Activated CD8-positive, alpha-beta memory T cell treated with anti-CD3 and anti-CD28 coated beads for 36 hours (primary cell): ENCODE measurements at regions not wholly inside any gene's neighbourhood (a gene's known extent, or its start where the extent isn't known, plus 50 kb on each side); places are given as distances from the start of the nearest gene placed in this dataset.

Experiments
- CTCF ChIA-PET: fragments of 350-600 bp; sonication (Branson Sonifier 250); formaldehyde crosslinking; loops from one replicate; lab custom pipeline; 2021; ENCODE audit warnings: antibody characterized with exemption; lab: Charles Lee
- POLR2A ChIA-PET: fragments of 350-600 bp; sonication (Branson Sonifier 250); formaldehyde crosslinking; loops from one replicate; lab custom pipeline; 2021; ENCODE audit warnings: antibody characterized with exemption; lab: Charles Lee

DNA sequence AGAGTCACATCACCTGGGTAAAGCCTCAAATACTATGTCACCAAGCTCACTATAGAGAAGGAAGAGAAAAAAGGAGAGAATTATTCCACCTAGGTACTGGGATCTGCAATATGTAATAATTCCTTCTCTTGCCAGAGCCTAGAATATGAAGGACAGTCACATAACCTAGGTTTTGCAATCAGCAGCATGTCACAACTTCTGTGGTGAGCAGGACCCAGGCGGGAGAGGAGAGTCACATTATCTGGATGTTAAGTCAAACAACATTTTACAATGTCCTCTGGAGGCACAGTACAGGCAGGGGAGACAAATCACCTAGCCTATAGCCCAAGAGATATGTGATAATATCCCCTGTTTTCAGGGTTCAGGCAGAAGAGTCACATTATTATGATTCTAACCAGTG lies 951.2 kb upstream of the TSPY4 start:
- CTCF ChIA-PET, result no interaction called here
- POLR2A ChIA-PET, result no interaction called here

DNA sequence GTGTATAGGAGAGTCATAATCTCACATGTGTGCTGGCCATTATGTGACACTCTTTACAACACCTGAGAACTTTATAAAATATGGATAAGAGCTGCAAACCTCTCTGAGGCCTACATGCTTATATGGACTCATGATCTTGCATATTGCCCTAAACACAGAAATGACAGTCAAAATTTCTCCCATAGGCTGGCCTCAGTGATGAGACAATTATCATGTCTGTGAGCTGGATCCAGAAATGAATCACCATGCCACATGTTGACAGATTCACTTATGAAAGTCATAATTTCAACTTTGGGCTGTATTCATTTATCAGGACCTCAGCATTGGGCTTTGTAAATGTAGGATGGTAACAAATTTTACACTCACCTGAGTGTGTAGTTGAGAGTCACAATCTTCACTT lies 948.8 kb upstream of the TSPY4 start:
- CTCF ChIA-PET, result no interaction called here
- POLR2A ChIA-PET, result no interaction called here

GRCh38 chrY:8390310-8390709 lies 947.0 kb upstream of the TSPY4 start:
- ChIA-PET CTCF (no interaction called here), POLR2A (interaction anchor here (0.6 kb wide), 1 partner anchor 467 kb away, joined by 3 read pairs; no protein-coding TSS in a partner anchor)

DNA sequence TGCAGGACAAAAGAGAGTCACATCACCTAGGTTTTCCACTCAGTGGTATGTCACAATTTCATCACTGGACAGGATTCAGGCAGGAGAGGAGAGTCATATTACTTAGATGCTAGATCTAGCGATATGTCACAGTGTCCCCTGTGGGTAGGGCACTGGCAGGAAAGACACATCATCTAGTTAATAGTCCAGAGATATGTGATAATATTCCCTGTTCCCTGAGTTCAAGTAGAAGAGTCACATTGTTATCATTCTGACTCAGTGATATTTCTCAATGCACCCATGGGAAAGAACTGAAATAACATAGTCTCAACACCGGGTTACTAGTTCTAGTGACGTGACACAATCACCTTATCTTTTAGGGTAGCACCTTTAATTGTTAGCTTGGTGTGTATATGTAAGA lies 944.0 kb upstream of the TSPY4 start:
- ChIA-PET CTCF (no interaction called here), POLR2A (no interaction called here)

- ChIA-PET CTCF (no interaction called here), POLR2A (no interaction called here)
Observed at GRCh38 chrY:8422906-8423305, 914.4 kb upstream of the TSPY4 start.

DNA sequence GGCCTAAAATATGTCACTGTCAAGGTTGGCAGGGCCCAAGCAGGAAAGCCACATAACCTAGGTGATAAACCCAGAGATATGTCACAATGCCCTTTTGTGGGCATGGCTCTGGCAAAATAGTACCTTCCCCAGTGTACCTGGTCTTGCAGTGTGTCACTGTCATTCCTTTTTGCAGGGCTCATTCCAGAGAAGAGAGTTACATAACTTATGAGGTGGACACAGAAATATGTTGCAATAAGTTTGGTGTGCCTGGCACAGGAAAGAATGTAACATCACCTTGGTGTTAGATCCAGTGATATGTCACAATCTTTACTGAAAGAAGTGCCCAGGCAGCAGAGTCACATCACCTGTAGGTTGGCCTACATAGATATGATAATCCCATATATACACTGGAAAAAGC lies 910.8 kb upstream of the TSPY4 start:
- ChIA-PET CTCF (no interaction called here), POLR2A (no interaction called here)

DNA sequence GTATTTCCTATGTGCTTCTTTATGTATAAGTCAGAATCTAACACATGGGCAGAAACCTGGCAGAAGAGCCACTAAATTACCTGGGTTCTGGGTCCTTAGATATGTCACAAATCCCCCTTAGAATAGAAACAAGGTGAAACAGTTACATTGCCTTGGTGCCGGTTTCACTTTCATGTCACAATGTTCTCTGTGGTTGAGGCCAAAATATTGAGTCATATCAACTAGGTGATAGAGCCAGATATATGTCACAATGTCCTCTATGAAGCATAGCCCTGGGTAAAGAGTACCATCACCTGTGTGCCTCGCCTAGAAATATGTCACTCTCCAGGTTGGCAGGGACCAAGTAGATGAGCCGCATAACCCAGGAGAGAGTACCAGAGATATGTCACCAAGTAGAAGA lies 899.8 kb upstream of the TSPY4 start:
- CTCF ChIA-PET, result no interaction called here
- POLR2A ChIA-PET, result no interaction called here

DNA sequence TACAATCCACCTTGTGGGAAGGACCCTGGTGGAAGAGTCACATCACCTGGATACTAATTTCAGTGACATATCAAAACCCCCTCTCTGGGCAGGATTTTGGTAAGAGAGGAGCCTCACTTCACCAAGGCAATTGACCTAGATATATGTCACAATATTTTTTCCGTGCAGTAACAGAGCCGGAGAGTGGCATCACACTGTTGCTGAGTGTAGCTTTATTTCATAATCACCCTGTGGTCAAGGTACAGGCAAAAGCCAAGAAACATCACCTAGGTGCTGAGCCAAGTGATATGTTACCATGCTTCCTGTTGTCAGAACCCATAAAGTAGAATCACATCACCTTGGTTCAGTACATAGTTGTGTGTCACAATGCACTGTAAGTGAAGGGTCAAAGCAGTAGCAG lies 895.2 kb upstream of the TSPY4 start:
- ChIA-PET POLR2A (no interaction called here), CTCF (no interaction called here)

- ChIA-PET POLR2A (no interaction called here), CTCF (no interaction called here)
Observed at GRCh38 chrY:8452963-8453362, 884.3 kb upstream of the TSPY4 start.

GRCh38 chrY:8466813-8467212 lies 870.5 kb upstream of the TSPY4 start:
- ChIA-PET CTCF (no interaction called here), POLR2A (no interaction called here)

GRCh38 chrY:8470249-8470648 lies 867.0 kb upstream of the TSPY4 start:
- POLR2A ChIA-PET, result no interaction called here
- CTCF ChIA-PET, result no interaction called here

- POLR2A ChIA-PET, result no interaction called here
- CTCF ChIA-PET, result no interaction called here
Observed at GRCh38 chrY:8479141-8479540, 858.1 kb upstream of the TSPY4 start.

- CTCF ChIA-PET, result no interaction called here
- POLR2A ChIA-PET, result no interaction called here
Observed at GRCh38 chrY:8488955-8489354, 848.3 kb upstream of the TSPY4 start.

- CTCF ChIA-PET, result no interaction called here
- POLR2A ChIA-PET, result no interaction called here
Observed at GRCh38 chrY:8489880-8490630, 847.2 kb upstream of the TSPY4 start.

DNA sequence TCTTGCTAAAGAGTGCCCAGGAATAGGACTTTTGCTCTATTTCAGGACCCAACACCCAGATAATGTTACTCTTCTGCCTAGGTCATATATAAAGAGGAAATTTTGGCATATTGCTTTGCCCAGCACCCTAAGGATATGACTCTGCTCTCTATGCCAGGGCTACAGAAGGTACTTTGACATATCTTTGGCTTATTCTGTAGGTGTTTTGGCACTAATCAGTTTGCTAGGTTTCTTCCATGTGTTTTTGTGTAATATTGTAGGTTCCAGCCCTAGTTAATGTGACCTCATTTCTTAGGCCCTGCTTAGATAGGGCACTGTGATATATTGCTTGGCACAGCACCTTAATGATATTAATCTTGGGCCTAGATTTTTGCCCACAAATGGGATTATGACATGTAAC lies 842.9 kb upstream of the TSPY4 start:
- CTCF ChIA-PET, result no interaction called here
- POLR2A ChIA-PET, result no interaction called here

DNA sequence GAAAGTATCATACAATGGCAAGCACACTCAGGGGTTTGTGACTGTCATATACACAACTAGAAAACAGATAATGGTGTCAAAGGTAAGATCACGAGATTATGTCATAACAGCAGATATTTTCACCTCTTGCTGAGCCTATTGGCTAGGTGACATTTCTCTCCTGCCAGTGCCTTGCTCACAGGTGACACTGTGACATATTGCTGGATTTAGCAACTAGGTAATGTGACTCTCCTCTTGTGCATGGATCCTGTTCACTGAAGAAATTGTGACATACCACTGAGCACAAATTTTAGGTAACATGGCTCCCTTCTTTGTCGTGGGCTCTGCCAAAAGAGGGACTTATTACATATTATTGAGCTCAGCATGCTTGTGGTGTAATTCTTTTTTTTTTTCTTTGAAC lies 842.0 kb upstream of the TSPY4 start:
- POLR2A ChIA-PET, result no interaction called here
- CTCF ChIA-PET, result no interaction called here

- ChIA-PET CTCF (no interaction called here), POLR2A (no interaction called here)
Observed at GRCh38 chrY:8500888-8501287, 836.4 kb upstream of the TSPY4 start.

DNA sequence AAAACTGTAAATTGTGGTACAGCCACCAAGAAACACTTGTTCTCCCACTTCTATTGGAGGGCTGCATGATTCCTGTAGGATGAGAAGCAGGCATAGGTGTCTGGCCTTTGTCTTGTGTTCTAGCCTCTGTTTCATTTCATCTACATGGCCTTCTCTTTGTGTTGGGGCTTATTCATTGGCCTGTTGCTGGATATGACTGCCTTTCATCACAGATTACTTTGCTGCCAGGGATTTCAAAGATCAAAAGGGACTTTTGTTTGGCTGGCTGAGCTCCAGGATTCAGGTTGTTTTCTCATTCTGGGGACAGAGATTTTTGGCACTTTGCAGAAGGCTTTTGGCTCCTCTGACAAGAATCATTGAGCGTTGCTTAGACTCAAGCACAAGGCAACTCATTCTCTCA lies 803.8 kb upstream of the TSPY4 start:
- ChIA-PET POLR2A (no interaction called here), CTCF (no interaction called here)

GRCh38 chrY:8535704-8536103 lies 801.6 kb upstream of the TSPY4 start:
- CTCF ChIA-PET, result no interaction called here
- POLR2A ChIA-PET, result no interaction called here

GRCh38 chrY:8536277-8536676 lies 801.0 kb upstream of the TSPY4 start:
- ChIA-PET POLR2A (no interaction called here), CTCF (no interaction called here)

- ChIA-PET CTCF (no interaction called here), POLR2A (no interaction called here)
Observed at GRCh38 chrY:8541306-8541705, 796.0 kb upstream of the TSPY4 start.

GRCh38 chrY:8544715-8545114 lies 792.5 kb upstream of the TSPY4 start:
- POLR2A ChIA-PET, result no interaction called here
- CTCF ChIA-PET, result no interaction called here
